ENCODE measurements at regions not wholly inside any gene's neighbourhood (a gene's known extent, or its start where the extent isn't known, plus 50 kb on each side); places are given as distances from the start of the nearest gene placed in this dataset.

GRCh38 chr9:26058111-26058895 lies 380.1 kb upstream of the TUSC1 start:
- H3K9me3 ChIP-seq (ENCODE audit: control insufficient read depth, insufficient read depth, low read length), result no peaks in the 10 kb centered on the region
- H3F3A ChIP-seq (ENCODE audit: control insufficient read depth, insufficient read depth), result no peaks in the 10 kb centered on the region
- H3K27ac ChIP-seq (ENCODE audit: low read depth, low read length), result no peak overlapping the region
- no peaks in the 10 kb centered on the region for H3K36me3 ChIP-seq (ENCODE audit: control insufficient read depth, low read length)
- no peaks in the 10 kb centered on the region for H3K9me2 ChIP-seq (replicated peaks; ENCODE audit: control insufficient read depth, low read length)
- no peaks in the 10 kb centered on the region for H3K79me2 ChIP-seq (ENCODE audit: control insufficient read depth, low read length)
- H3K27me3 ChIP-seq (ENCODE audit: control insufficient read depth, low read length), result no peaks in the 10 kb centered on the region
- no peaks in the 10 kb centered on the region for H3K4me1 ChIP-seq (ENCODE audit: control insufficient read depth, low read length)
- no peak overlapping the region for H3K4me2 ChIP-seq (ENCODE audit: low read length)
- TF ChIP-seq CTCF (IDR thresholded peaks at IDR 0.05; ENCODE audit: low read depth, low read length, poor library complexity, severe bottlenecking) (no peak), EZH2phosphoT487 (IDR thresholded peaks at IDR 0.05; ENCODE audit: borderline replicate concordance, low read length) (no peak)
- no peak overlapping the region for H3K4me3 ChIP-seq (ENCODE audit: low read length)
- no peaks in the 10 kb centered on the region for H4K20me1 ChIP-seq (ENCODE audit: control insufficient read depth, insufficient read depth, low read depth, low read length)

DNA sequence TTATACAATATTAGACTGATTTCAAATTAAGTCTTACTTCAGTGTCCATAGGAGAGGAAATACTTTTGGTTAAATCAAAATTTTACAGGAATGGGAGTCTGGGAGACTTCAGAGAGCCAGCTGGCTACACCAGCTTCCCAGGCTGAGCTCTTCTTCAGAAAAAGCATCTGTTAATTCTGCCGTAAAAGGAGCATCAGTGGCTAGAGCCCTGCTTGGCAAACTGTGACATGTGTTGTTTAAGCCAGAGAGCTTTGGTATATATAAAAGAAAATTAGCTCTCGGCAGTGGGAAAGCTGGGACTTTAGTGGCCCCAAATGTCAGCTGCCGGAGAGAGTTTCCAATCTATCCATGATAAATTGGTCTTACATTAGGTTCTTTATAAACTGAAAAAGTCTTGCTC lies 378.8 kb upstream of the TUSC1 start:
- Histone ChIP-seq H3K4me3 (ENCODE audit: low read length) (no peak overlapping the region), H3K79me2 (ENCODE audit: control insufficient read depth, low read length) (no peaks in the 10 kb centered on the region), H3K36me3 (ENCODE audit: control insufficient read depth, low read length) (no peaks in the 10 kb centered on the region), H3K27ac (ENCODE audit: low read depth, low read length) (no peak overlapping the region), H3F3A (ENCODE audit: control insufficient read depth, insufficient read depth) (no peaks in the 10 kb centered on the region), H3K27me3 (ENCODE audit: control insufficient read depth, low read length) (no peaks in the 10 kb centered on the region), H3K4me1 (ENCODE audit: control insufficient read depth, low read length) (no peaks in the 10 kb centered on the region), H3K9me3 (ENCODE audit: control insufficient read depth, insufficient read depth, low read length) (no peaks in the 10 kb centered on the region), H3K9me2 (replicated peaks; ENCODE audit: control insufficient read depth, low read length) (no peaks in the 10 kb centered on the region), H4K20me1 (ENCODE audit: control insufficient read depth, insufficient read depth, low read depth, low read length) (no peaks in the 10 kb centered on the region), H3K4me2 (ENCODE audit: low read length) (no peak overlapping the region)
- TF ChIP-seq CTCF (IDR thresholded peaks at IDR 0.05; ENCODE audit: low read depth, low read length, poor library complexity, severe bottlenecking) (no peak), EZH2phosphoT487 (IDR thresholded peaks at IDR 0.05; ENCODE audit: borderline replicate concordance, low read length) (no peak)

- Histone ChIP-seq H3K27me3 (ENCODE audit: control insufficient read depth, low read length) (no peaks in the 10 kb centered on the region), H3K79me2 (ENCODE audit: control insufficient read depth, low read length) (no peaks in the 10 kb centered on the region), H3K4me1 (ENCODE audit: control insufficient read depth, low read length) (no peaks in the 10 kb centered on the region), H3K9me2 (replicated peaks; ENCODE audit: control insufficient read depth, low read length) (no peaks in the 10 kb centered on the region), H3K4me2 (ENCODE audit: low read length) (no peak overlapping the region), H3K36me3 (ENCODE audit: control insufficient read depth, low read length) (no peaks in the 10 kb centered on the region), H3K9me3 (ENCODE audit: control insufficient read depth, insufficient read depth, low read length) (no peaks in the 10 kb centered on the region), H4K20me1 (ENCODE audit: control insufficient read depth, insufficient read depth, low read depth, low read length) (no peaks in the 10 kb centered on the region), H3K4me3 (ENCODE audit: low read length) (no peak overlapping the region), H3F3A (ENCODE audit: control insufficient read depth, insufficient read depth) (no peaks in the 10 kb centered on the region), H3K27ac (ENCODE audit: low read depth, low read length) (no peak overlapping the region)
- no peak for TF ChIP-seq CTCF (IDR thresholded peaks at IDR 0.05; ENCODE audit: low read depth, low read length, poor library complexity, severe bottlenecking)
- TF ChIP-seq EZH2phosphoT487 (IDR thresholded peaks at IDR 0.05; ENCODE audit: borderline replicate concordance, low read length), result no peak
Observed at GRCh38 chr9:26054600-26055520, 376.6 kb upstream of the TUSC1 start.
